Type B pancreatic cell (in vitro differentiated cells): ENCODE measurements at regions not wholly inside any gene's neighbourhood (a gene's known extent, or its start where the extent isn't known, plus 50 kb on each side); places are given as distances from the start of the nearest gene placed in this dataset.

Experiments
- DNase-seq: peaks from one replicate; pipeline ENCODE4 v3.0.0; 2021; ENCODE audit warnings: mixed read lengths; ENCODE audit not compliant: unreplicated experiment; ENCODE audit errors: extremely low spot score
- H3K27ac Mint-ChIP-seq: 2 replicates; pipeline ENCODE4 v1.8.0; 2021; ENCODE audit warnings: mild to moderate bottlenecking, mixed read lengths
- H3K27me3 Mint-ChIP-seq: 2 replicates; pipeline ENCODE4 v1.8.0; 2021; ENCODE audit warnings: mixed read lengths
- H3K36me3 Mint-ChIP-seq: 2 replicates; pipeline ENCODE4 v1.8.0; 2021; ENCODE audit warnings: mixed read lengths
- H3K4me1 Mint-ChIP-seq: one replicate; pipeline ENCODE4 v1.8.0; 2021; ENCODE audit warnings: mixed read lengths; ENCODE audit not compliant: unreplicated experiment
- H3K4me3 Mint-ChIP-seq: 2 replicates; pipeline ENCODE4 v1.8.0; 2021; ENCODE audit warnings: mild to moderate bottlenecking, mixed read lengths
- H3K9me3 Mint-ChIP-seq: 2 replicates; pipeline ENCODE4 v1.8.0; 2021; ENCODE audit warnings: mixed read lengths
- CTCF ChIP-seq: fragments of 200-600 bp; sonication (generic); conservative IDR thresholded peaks from 2 replicates; pipeline ENCODE4 v1.5.0; 2021; ENCODE audit warnings: antibody characterized with exemption, mild to moderate bottlenecking

DNA sequence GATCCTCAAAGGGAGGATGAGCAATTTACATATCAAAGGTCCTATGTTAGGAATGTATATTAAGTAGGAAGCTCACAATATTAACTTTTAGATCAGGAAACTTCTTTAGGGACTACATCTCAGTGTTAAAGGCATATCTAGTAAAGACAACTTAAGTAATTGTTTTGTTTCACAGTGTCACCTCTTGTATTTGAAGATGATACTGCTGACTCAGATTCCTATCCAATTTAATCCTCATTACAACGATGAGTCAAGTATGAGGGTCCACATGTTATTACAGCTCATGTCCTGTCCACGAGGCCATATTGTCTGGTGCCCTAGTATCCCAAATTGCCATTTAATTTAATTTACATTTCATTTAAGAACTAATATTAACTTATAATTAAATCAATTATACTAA, 523.9 kb downstream of the CCDC85A start:
- H3K27ac Mint-ChIP-seq, result no peak overlapping the region
- H3K4me3 Mint-ChIP-seq, result no peak overlapping the region
- H3K27me3 Mint-ChIP-seq, result no peaks in the 10 kb centered on the region
- no peaks in the 10 kb centered on the region for H3K36me3 Mint-ChIP-seq
- H3K9me3 Mint-ChIP-seq, result no peaks in the 10 kb centered on the region
- H3K4me1 Mint-ChIP-seq, result no peaks in the 10 kb centered on the region
- DNase-seq, result no peak
- TF ChIP-seq CTCF, result no peak

- no peak for DNase-seq
- Mint-ChIP-seq H3K4me3 (no peak overlapping the region), H3K36me3 (no peaks in the 10 kb centered on the region), H3K27ac (no peak overlapping the region), H3K27me3 (no peaks in the 10 kb centered on the region), H3K4me1 (no peaks in the 10 kb centered on the region), H3K9me3 (no peaks in the 10 kb centered on the region)
- TF ChIP-seq CTCF, result no peak
Measured at GRCh38 chr2:56709181-56709580, 525.4 kb downstream of the CCDC85A start.

GRCh38 chr2:56713161-56713676, 529.4 kb downstream of the CCDC85A start:
- H3K27ac Mint-ChIP-seq, result no peak overlapping the region
- H3K4me1 Mint-ChIP-seq, result no peaks in the 10 kb centered on the region
- no peak for DNase-seq
- H3K4me3 Mint-ChIP-seq, result no peak overlapping the region
- no peaks in the 10 kb centered on the region for H3K36me3 Mint-ChIP-seq
- no peaks in the 10 kb centered on the region for H3K27me3 Mint-ChIP-seq
- no peaks in the 10 kb centered on the region for H3K9me3 Mint-ChIP-seq
- no peak for TF ChIP-seq CTCF

DNA sequence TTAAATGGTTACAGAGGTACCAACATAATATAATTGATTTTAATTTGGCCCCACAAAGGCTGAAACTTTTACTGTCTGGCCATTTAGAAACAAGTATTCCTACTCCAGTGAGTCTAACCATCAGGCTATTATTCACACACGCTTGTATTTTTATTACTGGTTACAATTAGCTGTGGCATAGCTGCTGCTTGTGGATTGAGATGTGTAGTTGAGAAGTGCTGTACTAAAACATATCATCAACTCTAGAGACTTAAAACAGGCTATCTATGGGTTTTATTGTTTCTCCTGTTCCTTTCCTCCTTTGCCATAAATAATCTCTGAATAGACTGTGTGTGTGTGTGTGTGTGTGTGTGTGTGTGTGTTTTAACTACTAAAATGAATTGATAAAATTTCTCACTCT, 530.2 kb downstream of the CCDC85A start:
- Mint-ChIP-seq H3K9me3 (no peaks in the 10 kb centered on the region), H3K36me3 (no peaks in the 10 kb centered on the region), H3K4me1 (no peaks in the 10 kb centered on the region), H3K27me3 (no peaks in the 10 kb centered on the region), H3K27ac (no peak overlapping the region), H3K4me3 (no peak overlapping the region)
- TF ChIP-seq CTCF, result no peak
- DNase-seq, result no peak

DNA sequence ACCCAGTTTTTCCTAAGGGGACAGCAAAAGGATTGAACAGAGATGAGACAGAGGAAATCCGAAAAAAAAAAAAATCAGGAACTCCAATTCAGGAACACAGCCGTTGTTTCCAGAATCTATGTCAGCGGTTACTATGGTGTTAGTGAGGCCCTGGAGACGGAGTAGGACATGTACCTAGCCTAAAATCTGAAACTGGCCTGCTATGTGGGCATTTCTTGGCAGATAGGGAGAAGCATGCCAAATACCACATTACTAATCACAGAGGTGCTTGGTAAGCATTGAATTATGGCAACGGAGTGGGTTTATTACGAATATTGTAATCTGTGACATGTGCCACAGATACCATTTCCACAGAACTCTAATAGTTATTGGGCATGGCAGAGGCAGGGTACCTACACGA, 530.6 kb downstream of the CCDC85A start:
- no peaks in the 10 kb centered on the region for H3K9me3 Mint-ChIP-seq
- no peak for TF ChIP-seq CTCF
- H3K27ac Mint-ChIP-seq, result no peak overlapping the region
- H3K36me3 Mint-ChIP-seq, result no peaks in the 10 kb centered on the region
- H3K27me3 Mint-ChIP-seq, result no peaks in the 10 kb centered on the region
- no peak overlapping the region for H3K4me3 Mint-ChIP-seq
- no peak for DNase-seq
- H3K4me1 Mint-ChIP-seq, result no peaks in the 10 kb centered on the region

- Mint-ChIP-seq H3K4me3 (no peak overlapping the region), H3K36me3 (no peaks in the 10 kb centered on the region), H3K27ac (no peak overlapping the region), H3K27me3 (no peaks in the 10 kb centered on the region), H3K9me3 (no peaks in the 10 kb centered on the region), H3K4me1 (no peaks in the 10 kb centered on the region)
- DNase-seq, result no peak
- no peak for TF ChIP-seq CTCF
Measured at GRCh38 chr2:56715683-56716082, 531.9 kb downstream of the CCDC85A start.
